ENCODE measurements at regions not wholly inside any gene's neighbourhood (a gene's known extent, or its start where the extent isn't known, plus 50 kb on each side); places are given as distances from the start of the nearest gene placed in this dataset.
"Not testable (repeated sequence)": the region's sequence is repeated elsewhere in the genome, so short reads cannot be mapped to it uniquely, and the experiment has no call there.

GRCh38 chr6:80407976-80408375, 301.5 kb downstream of the BCKDHB start:
- not testable (repeated sequence) for TF ChIP-seq CTCF (IDR thresholded peaks at IDR 0.05); USF2 (IDR thresholded peaks at IDR 0.05); ZFP36 (IDR thresholded peaks at IDR 0.05; ENCODE audit: borderline replicate concordance, partially characterized antibody); BHLHE40 (IDR thresholded peaks at IDR 0.05; ENCODE audit: low read depth, low read length); MAFK (IDR thresholded peaks at IDR 0.05; ENCODE audit: partially characterized antibody); EP300 (IDR thresholded peaks at IDR 0.05); RARB (CRISPR knock-in tag; IDR thresholded peaks at IDR 0.05); CEBPB (IDR thresholded peaks at IDR 0.05); POLR2A (IDR thresholded peaks at IDR 0.05; ENCODE audit: low read length); CHD4 (IDR thresholded peaks at IDR 0.05; ENCODE audit: borderline replicate concordance); ZNF302 (CRISPR knock-in tag; IDR thresholded peaks at IDR 0.05); MAX (IDR thresholded peaks at IDR 0.05)
